Naive B cell (primary cell): ENCODE measurements at regions not wholly inside any gene's neighbourhood (a gene's known extent, or its start where the extent isn't known, plus 50 kb on each side); places are given as distances from the start of the nearest gene placed in this dataset.
"Not testable (repeated sequence)": the region's sequence is repeated elsewhere in the genome, so short reads cannot be mapped to it uniquely, and the experiment has no call there.

Experiments used
- ATAC-seq, 2 donors: fragments of 150-1000 bp; cut with Tn5 transposase; 2 replicates each; pipeline ENCODE4 v1.10.0; 2021; ENCODE audit warnings: low read depth in 2 of 2, mild to moderate bottlenecking in 2 of 2, moderate library complexity in 2 of 2
- DNase-seq: peaks from one replicate; pipeline ENCODE4 v3.0.0; 2022
- H3K27ac Mint-ChIP-seq, 6 donors: one replicate each; pipeline ENCODE4 v1.8.0; 2020 to 2022; ENCODE audit warnings: mild to moderate bottlenecking in 6 of 6, mixed read lengths in 6 of 6, moderate library complexity in 5 of 6, inconsistent platforms in 2 of 6
- H3K27me3 Mint-ChIP-seq, 3 donors: one replicate each; pipeline ENCODE4 v1.8.0; 2021 to 2022; ENCODE audit warnings: mixed read lengths in 3 of 3, mild to moderate bottlenecking in 1 of 3
- H3K36me3 Mint-ChIP-seq, 2 donors: one replicate each; pipeline ENCODE4 v1.8.0; 2020 to 2022; ENCODE audit warnings: mixed read lengths in 2 of 2, inconsistent platforms in 1 of 2, mild to moderate bottlenecking in 1 of 2
- H3K4me1 Mint-ChIP-seq, 3 donors: one replicate each; pipeline ENCODE4 v1.8.0; 2020 to 2022; ENCODE audit warnings: mixed read lengths in 3 of 3, inconsistent platforms in 1 of 3, mild to moderate bottlenecking in 1 of 3, moderate library complexity in 1 of 3
- H3K4me3 Mint-ChIP-seq, 8 donors: one replicate each; pipeline ENCODE4 v1.8.0; 2020 to 2022; ENCODE audit warnings: mild to moderate bottlenecking in 8 of 8, mixed read lengths in 8 of 8, moderate library complexity in 8 of 8, inconsistent platforms in 2 of 8
- H3K9me3 Mint-ChIP-seq, 7 donors: one replicate each; pipeline ENCODE4 v1.8.0; 2020 to 2022; ENCODE audit warnings: mixed read lengths in 7 of 7, mild to moderate bottlenecking in 5 of 7, inconsistent platforms in 2 of 7, moderate library complexity in 1 of 7

DNA sequence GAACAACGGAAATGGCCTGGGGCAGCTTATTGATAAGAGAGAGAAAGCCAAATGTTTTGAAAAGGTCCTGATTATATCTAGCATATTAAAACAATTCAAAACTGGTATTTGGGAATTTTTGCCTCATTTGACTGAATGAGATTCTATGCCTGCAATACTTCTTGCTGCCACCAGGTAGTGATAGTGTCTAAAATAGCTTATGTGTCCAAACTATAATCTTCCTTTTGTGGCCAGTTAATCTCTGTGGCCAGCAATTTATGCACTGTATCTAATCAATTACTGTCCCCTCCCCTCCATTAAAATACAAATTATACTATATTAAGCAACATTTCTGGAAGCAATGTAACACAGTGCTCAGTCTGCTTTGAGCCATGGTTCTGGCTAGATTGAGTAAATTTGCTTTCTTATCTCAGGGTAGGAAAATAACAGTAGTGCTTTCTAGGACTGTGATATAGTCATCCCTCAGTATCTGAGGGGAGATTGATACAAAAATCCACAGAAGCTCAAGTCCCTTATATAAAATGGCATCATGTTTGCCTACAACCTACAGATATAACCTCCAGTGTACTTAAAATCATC is 91.8 kb downstream of the FOXD2 start:
- Mint-ChIP-seq H3K4me1 (peaks cover 12 to 21% (median 18%) of the 10 kb centered on the region in 3 donors), H3K36me3 (peaks cover 0 to 13% of the 10 kb centered on the region in 2 donors), H3K27me3 (peaks cover 61 to 74% (median 73%) of the 10 kb centered on the region in 3 donors), H3K27ac (no peak overlapping the region), H3K4me3 (no peak overlapping the region), H3K9me3 (peaks cover 6 to 36% (median 24%) of the 10 kb centered on the region in 7 donors)
- ATAC-seq (no peak), DNase-seq (no peak)

DNA sequence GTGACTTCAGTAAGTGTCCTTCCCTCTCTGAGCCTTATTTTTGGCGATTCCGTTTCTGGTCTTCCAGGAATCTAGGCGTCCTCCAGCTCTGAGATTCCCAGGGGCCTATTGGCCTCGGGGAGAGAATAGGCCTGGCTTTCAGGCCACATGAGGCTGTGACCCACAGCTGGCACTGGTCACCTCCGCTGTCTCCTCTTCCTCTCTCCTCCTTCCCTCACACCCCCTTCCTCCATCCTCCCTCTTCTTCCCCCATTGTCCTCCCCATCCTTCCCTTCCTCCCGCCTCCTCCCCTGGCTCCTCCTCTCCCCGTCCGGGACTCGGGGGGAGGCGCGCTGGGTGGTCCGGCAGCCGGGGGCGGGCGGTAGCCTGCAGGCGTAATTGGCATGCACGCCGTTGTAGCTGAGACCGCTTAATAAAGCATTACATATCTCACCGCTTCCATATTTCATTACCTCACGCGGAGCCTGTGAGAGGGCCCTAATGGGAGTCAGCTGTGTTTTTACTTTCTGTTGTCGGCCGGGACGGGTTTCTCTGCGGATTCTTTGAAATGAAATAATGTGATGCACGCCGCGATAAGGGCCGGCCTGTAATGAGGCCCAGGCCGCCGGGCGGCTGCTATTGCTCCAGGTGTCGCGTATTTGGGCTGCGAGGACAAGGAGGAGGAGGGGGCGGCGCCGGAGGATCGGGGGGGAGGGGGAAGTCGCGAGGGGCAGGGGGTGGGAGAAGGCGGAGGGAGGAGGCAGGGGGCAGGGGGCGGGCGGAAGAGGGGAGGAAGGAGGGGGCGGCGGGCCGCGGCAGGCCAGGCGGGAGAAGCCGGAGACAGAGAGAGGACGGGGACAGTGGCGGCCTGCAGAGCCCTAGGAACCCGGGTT is 95.3 kb downstream of the FOXD2 start:
- Mint-ChIP-seq H3K9me3 (peaks cover 1 to 23% (median 14%) of the 10 kb centered on the region in 7 donors), H3K4me1 (peaks cover 13 to 21% (median 21%) of the 10 kb centered on the region in 3 donors), H3K27me3 (peaks cover 61 to 63% (median 63%) of the 10 kb centered on the region in 3 donors), H3K27ac (no peak overlapping the region), H3K36me3 (peaks cover 0 to 6% of the 10 kb centered on the region in 2 donors), H3K4me3 (peak overlapping the region in 7 of 8 donors; percentile 73 to 86 (median 80))
- no peak for ATAC-seq
- no peak for DNase-seq

DNA sequence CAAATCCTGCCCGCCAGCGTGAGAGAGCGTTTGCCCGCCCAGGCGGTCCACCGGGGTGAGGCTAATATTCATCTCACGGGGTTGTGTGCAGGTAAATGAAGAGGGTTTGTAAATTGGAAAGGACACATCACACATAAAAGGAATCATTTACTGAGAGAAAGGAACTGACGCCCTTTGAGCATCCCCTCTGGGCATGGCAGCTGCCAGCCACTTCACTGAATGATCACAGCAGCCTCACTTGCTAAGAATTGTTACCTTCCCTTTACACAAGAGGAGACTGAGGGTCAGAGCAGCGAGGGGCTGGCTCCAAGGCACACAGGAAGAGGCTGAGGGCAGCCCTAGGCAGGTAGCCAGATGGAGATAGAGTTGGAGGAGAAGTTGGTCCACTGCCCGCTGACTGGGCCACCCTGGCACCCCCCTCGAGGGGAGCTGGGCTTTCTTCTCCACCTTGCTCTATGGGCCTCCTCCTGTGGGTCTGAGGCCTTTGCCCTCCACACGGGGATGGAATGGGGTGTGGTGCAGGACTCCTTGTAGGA is 96.0 kb downstream of the FOXD2 start:
- Mint-ChIP-seq H3K4me1 (peaks cover 13 to 21% (median 21%) of the 10 kb centered on the region in 3 donors), H3K9me3 (peaks cover 0 to 17% (median 12%) of the 10 kb centered on the region in 7 donors), H3K36me3 (no peaks in the 10 kb centered on the region), H3K27me3 (peaks cover 62 to 65% (median 64%) of the 10 kb centered on the region in 3 donors), H3K27ac (no peak overlapping the region), H3K4me3 (peak overlapping the region in 6 of 8 donors; percentile 63 to 86 (median 74))
- DNase-seq, result no peak
- ATAC-seq, result no peak

DNA sequence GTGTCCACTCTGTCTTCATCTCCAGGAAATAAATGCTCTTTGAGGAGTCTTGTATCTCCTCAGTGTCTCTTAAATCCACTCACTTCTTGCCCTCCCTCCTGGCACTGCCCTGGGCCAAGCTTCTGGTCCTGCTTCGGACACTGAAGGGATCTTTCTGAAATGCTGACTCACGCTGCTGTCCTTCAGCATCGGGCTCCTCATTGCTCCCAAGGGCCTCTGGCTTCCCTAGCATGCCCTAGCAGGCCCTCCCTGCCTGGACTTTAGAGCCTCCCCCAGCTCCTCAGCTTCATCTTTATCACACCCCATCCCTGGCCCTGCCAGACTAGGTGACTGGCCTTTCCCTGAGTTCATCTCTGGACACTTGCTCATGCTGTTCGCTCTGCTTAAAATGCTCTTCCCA is 96.6 kb downstream of the FOXD2 start:
- Mint-ChIP-seq H3K9me3 (peaks cover 0 to 11% (median 8%) of the 10 kb centered on the region in 7 donors), H3K4me1 (peaks cover 13 to 21% (median 21%) of the 10 kb centered on the region in 3 donors), H3K27me3 (peaks cover 59 to 65% (median 64%) of the 10 kb centered on the region in 3 donors), H3K27ac (peak overlapping the region in 1 of 6 donors; percentile 24), H3K4me3 (peak overlapping the region in 6 of 8 donors; percentile 3 to 75 (median 49)), H3K36me3 (no peaks in the 10 kb centered on the region)
- no peak for DNase-seq
- no peak for ATAC-seq

DNA sequence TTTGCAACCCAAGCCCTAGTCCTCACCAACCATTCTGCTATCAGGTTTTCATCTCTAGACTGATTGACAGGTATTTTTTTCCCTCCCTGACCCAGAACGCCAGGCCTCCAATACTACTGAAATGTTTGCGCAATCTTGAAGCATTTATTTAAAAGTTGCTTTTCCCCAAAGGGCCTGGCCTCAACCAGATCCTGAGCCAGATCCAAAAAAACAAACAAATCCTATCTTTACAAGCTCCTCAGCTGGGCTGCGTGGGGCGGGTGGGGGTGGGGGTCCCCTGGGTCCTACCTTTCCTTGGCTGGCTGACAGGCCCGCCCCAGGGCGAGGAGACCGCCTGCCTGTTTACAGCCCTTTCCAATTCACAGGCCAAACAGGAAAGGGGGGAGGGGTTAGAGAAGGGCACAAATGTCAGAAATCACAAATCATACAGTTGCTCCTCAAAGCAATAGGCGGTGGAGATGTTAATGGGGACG is 98.8 kb downstream of the FOXD2 start:
- DNase-seq (no peak), ATAC-seq (no peak)
- Mint-ChIP-seq H3K27me3 (peaks cover 40 to 56% (median 48%) of the 10 kb centered on the region in 3 donors), H3K36me3 (no peaks in the 10 kb centered on the region), H3K4me3 (no peak overlapping the region), H3K9me3 (peaks cover 0 to 7% (median 1%) of the 10 kb centered on the region in 7 donors), H3K27ac (no peak overlapping the region), H3K4me1 (peaks cover 13 to 21% (median 21%) of the 10 kb centered on the region in 3 donors)

DNA sequence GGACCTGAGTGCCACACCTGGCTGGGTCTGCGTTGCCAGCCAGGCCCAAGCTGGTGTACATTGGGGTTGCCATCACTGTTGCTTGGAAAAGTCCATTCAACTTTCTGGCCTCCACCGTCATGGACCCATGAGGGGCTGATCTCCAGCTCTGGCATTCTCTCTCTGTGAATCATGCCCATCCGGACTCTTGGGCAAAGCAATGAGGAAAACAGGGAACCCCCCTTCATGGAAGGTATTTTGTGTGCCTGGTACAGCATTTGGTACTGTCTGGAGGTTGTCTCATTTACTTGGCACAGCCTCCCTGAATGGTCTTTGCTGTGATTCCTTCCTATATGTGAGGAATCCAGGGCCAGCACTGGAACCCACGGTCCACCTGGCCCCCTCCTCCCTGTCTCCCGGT is 99.4 kb downstream of the FOXD2 start:
- Mint-ChIP-seq H3K27ac (no peak overlapping the region), H3K4me3 (no peak overlapping the region), H3K36me3 (no peaks in the 10 kb centered on the region), H3K9me3 (peaks cover 3 to 13% (median 7%) of the 10 kb centered on the region in 7 donors), H3K27me3 (peaks cover 35 to 57% (median 44%) of the 10 kb centered on the region in 3 donors), H3K4me1 (peaks cover 13 to 21% (median 21%) of the 10 kb centered on the region in 3 donors)
- ATAC-seq (no peak), DNase-seq (no peak)

DNA sequence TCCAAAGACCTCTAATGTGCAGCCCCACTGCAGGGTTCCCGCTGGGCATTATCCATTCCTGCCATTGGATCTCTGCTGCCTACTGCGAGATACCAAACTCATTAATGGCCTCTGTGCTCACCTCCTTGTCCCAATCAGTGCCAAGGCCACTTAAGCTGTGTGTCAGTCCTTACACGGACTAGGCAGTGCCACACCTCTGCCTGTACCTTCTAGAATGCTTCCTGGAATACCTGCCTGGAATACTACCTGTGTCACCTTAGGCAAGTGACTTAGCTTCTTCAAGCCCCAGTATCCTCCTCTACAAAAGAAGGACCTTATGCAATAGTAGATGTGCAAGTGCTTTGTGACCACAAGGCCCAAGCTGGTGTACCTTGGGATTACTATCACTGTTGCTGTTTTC is 100.1 kb downstream of the FOXD2 start:
- no peak overlapping the region for H3K27ac Mint-ChIP-seq
- ATAC-seq (no peak), DNase-seq (no peak)
- H3K27me3 Mint-ChIP-seq, result peaks cover 33 to 50% (median 37%) of the 10 kb centered on the region in 3 donors
- H3K4me1 Mint-ChIP-seq, result peaks cover 13 to 19% (median 16%) of the 10 kb centered on the region in 3 donors
- peaks cover 3 to 13% (median 7%) of the 10 kb centered on the region in 7 donors for H3K9me3 Mint-ChIP-seq
- no peak overlapping the region for H3K4me3 Mint-ChIP-seq
- no peaks in the 10 kb centered on the region for H3K36me3 Mint-ChIP-seq

DNA sequence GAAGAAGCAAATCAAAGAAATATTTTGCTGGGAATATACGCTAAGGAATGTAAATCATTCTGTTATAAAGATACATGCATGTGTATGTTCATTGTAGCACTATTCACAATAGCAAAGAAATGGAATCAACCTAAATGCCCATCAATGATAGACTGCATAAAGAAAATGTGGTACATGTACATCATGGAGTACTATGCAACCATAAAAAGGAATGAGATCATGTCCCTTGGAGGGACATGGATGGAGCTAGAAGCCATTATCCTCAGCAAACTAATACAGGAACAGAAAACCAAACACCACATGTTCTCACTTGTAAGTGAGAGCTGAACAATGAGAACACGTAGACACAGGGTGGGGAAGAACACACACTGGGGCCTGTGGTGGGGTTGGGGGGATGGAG is 100.7 kb downstream of the FOXD2 start:
- H3K36me3 Mint-ChIP-seq, H3K4me3 Mint-ChIP-seq, ATAC-seq, DNase-seq, H3K27ac Mint-ChIP-seq: not testable (repeated sequence)
- peaks cover 3 to 13% (median 7%) of the 10 kb centered on the region in 7 donors for H3K9me3 Mint-ChIP-seq
- peaks cover 9 to 14% (median 11%) of the 10 kb centered on the region in 3 donors for H3K4me1 Mint-ChIP-seq
- H3K27me3 Mint-ChIP-seq, result peaks cover 31 to 44% (median 37%) of the 10 kb centered on the region in 3 donors

DNA sequence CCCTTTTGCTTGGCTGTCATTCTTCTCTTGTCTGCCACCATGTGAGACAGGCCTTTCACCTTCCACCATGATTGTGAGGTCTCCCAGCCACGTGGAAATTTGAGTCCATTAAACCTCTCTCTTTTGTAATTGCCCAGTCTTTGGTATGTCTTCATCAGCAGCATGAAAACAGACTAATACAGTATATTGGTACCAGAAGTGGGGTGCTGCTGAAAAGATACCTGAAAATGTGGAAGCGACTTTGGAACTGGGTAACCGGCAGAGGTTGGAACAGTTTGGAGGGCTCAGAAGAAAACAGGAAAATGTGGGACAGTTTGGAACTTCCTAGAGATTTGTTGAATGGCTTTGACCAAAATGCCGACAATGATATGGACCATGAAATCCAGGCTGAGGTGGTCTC is 103.9 kb downstream of the FOXD2 start:
- H3K4me3 Mint-ChIP-seq, result peak overlapping the region in 1 of 8 donors; percentile 54
- H3K9me3 Mint-ChIP-seq, result peaks cover 3 to 13% (median 7%) of the 10 kb centered on the region in 7 donors
- H3K27ac Mint-ChIP-seq, H3K4me1 Mint-ChIP-seq, DNase-seq, H3K36me3 Mint-ChIP-seq, ATAC-seq: not testable (repeated sequence)
- peaks cover 17 to 27% (median 18%) of the 10 kb centered on the region in 3 donors for H3K27me3 Mint-ChIP-seq

DNA sequence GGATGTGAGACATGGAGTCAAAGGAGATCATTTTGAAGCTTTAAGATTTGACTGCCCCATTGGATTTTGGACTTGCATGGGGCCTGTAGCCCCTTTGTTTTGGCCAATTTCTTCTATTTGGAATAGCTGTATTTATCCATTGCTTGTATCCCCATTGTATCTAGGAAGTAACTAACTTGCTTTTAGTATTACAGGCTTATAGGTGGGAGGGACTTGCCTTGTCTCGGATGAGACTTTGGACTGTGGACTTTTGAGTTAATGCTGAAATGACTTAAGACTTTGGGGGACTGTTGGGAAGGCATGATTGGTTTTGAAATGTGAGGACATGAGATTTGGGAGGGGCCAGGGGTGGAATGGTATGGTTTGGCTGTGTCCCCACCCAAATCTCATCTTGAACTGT is 105.2 kb downstream of the FOXD2 start:
- H3K9me3 Mint-ChIP-seq, result peaks cover 3 to 13% (median 7%) of the 10 kb centered on the region in 7 donors
- not testable (repeated sequence) for DNase-seq, H3K4me1 Mint-ChIP-seq, ATAC-seq, H3K36me3 Mint-ChIP-seq, H3K27ac Mint-ChIP-seq, H3K4me3 Mint-ChIP-seq
- peaks cover 15 to 26% (median 18%) of the 10 kb centered on the region in 3 donors for H3K27me3 Mint-ChIP-seq

DNA sequence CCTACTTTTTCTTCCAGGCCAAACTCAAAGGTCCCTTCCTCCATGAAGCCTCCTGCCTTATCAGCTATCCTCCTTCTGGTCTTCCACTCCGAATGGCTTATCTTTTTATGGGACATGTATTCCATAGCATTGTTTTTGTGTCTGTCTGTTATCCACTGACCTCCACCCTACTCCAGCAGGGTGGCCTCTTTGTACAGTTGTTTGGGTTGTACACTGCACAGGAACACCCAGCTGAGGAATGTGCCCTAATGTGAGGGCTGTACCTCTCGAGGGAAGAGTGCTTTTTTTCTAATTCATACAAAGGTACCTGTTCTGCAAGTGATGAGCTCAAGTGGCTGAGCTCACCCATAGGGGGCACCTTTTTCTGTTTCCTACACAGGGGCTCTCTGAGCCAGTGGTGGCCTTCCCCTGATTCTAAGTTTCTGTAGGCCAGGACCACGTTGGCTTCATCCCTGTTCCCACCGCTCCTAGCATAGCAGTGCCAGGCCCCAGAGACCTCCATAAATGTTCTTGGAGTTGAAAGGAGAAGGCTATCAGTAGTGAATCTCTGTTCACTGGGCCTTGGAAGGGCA is 108.2 kb downstream of the FOXD2 start:
- Mint-ChIP-seq H3K9me3 (peaks cover 3 to 12% (median 7%) of the 10 kb centered on the region in 7 donors), H3K4me3 (no peak overlapping the region), H3K27ac (no peak overlapping the region), H3K27me3 (peaks cover 8 to 22% (median 19%) of the 10 kb centered on the region in 3 donors), H3K36me3 (no peaks in the 10 kb centered on the region), H3K4me1 (no peaks in the 10 kb centered on the region)
- DNase-seq (no peak), ATAC-seq (no peak)

DNA sequence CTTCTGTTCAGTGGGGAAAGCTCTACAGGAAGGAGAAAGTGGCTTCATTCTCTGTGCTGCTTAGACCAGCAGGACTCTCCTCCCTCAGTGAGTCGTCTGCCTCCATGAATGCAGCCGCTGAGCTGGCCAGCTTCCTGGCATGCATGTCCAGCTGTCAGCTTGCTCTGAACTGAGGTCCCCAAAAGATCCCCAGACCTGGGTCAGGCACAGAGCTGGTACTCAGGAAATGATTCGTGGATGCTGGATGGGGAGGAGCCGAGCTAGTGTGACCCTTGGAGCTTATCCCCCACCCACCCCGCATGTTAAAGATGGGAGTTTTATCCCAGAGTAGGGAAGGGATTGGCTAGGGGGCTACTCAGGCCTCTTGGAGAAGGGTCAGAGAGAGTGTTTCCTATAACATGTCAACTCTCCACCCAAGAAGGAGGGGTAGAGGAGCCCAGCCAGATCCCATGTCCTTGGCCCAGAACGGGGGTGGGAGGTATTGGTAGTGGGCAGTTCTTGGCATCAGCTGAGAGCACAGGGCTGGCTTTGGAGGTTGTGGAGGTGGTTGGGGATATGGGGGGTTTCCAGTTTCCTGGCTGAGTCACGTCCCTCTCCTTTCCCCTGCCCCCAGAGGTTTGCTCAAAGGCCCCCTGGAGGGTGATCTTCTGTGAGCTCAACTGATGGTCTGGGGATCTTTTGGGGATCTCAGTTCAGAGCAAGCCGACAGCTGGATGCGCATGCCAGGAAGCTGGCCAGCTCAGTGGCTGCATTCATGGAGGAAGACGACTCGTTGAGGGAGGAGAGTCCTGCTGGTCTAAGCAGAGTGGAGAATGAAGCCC is 110.1 kb downstream of the FOXD2 start:
- peaks cover 8 to 31% (median 16%) of the 10 kb centered on the region in 3 donors for H3K27me3 Mint-ChIP-seq
- peak overlapping the region in 2 of 6 donors; percentile 9 to 28 for H3K27ac Mint-ChIP-seq
- H3K4me1 Mint-ChIP-seq, result no peaks in the 10 kb centered on the region
- peak overlapping the region in 1 of 8 donors; percentile 47 for H3K4me3 Mint-ChIP-seq
- ATAC-seq (no peak), DNase-seq (no peak)
- H3K36me3 Mint-ChIP-seq, result no peaks in the 10 kb centered on the region
- H3K9me3 Mint-ChIP-seq, result peaks cover 0 to 2% (median 0%) of the 10 kb centered on the region in 7 donors
